ENCODE measurements at regions not wholly inside any gene's neighbourhood (a gene's known extent, or its start where the extent isn't known, plus 50 kb on each side); places are given as distances from the start of the nearest gene placed in this dataset.

- TF ChIP-seq CTCF (IDR thresholded peaks at IDR 0.05) (no peak), POLR2A (IDR thresholded peaks at IDR 0.05) (no peak)
Observed at GRCh38 chr13:109879338-109879737, 93.0 kb upstream of the IRS2 start.

Measured in adrenal gland (tissue), 5 donors.